ENCODE measurements at regions not wholly inside any gene's neighbourhood (a gene's known extent, or its start where the extent isn't known, plus 50 kb on each side); places are given as distances from the start of the nearest gene placed in this dataset.

- TF ChIP-seq MLLT1 (IDR thresholded peaks at IDR 0.05) = no peak
- TF ChIP-seq SIX5 (IDR thresholded peaks at IDR 0.05; ENCODE audit: low read depth, low read length, severe bottlenecking) = no peak
- TF ChIP-seq ETV6 (conservative IDR thresholded peaks at IDR 0.05 in 1 of 2, IDR thresholded peaks at IDR 0.05 in 1 of 2; ENCODE audit: borderline replicate concordance in 1 of 2, low read depth in 1 of 2) = no peak
- no peak for TF ChIP-seq FOXM1 (IDR thresholded peaks at IDR 0.05; ENCODE audit: low read depth, low read length)
- no peak for TF ChIP-seq TBL1XR1 (IDR thresholded peaks at IDR 0.05; ENCODE audit: low read depth, low read length)
- no peak for TF ChIP-seq PBX3 (IDR thresholded peaks at IDR 0.05; ENCODE audit: insufficient replicate concordance, low read depth, low read length)
- TF ChIP-seq ATF7 (IDR thresholded peaks at IDR 0.05; ENCODE audit: low read depth) = no peak
- TF ChIP-seq SRF (IDR thresholded peaks at IDR 0.05; ENCODE audit: low read depth in 2 of 2, low read length in 2 of 2) = no peak
- TF ChIP-seq NR2F1 (conservative IDR thresholded peaks at IDR 0.05) = no peak
- TF ChIP-seq RELB (IDR thresholded peaks at IDR 0.05; ENCODE audit: low read depth) = no peak
Observed at GRCh38 chr11:81941998-81942397, 791.7 kb downstream of the FAM181B start (continued).
